ENCODE measurements at regions not wholly inside any gene's neighbourhood (a gene's known extent, or its start where the extent isn't known, plus 50 kb on each side); places are given as distances from the start of the nearest gene placed in this dataset.

DNA sequence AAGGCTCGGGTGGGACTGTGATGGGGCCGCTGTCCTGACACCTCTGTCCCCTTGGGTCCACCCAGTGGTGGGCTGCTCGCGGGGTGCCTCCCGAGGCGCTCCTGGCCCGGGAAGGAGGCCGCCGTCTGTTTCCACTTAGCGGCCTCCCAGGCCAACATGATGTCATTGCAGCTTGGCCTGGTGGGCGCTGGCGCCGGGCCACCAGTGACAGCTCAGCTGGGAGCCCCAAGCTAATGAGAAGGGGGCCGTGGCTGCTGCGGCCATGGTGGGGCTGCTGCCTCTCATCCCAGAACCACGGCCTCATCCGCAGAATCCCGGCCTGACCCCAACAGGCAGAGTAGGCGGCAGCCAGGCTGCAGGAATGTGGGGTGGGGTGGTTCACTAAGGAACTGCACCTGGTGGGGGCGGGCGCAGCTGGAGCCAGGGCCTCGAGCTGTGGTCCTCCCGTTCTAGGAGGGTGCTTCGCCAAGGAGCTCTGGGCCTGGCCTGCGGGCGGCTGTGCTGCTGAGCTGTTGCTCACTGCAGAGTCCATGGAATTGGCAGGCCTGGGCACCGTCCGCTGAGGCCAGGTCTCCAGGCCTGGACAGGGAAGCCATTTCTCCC lies 123.5 kb upstream of the COL5A1 start:
- no peak for TF ChIP-seq LEF1 (IDR thresholded peaks at IDR 0.05; ENCODE audit: borderline replicate concordance)
- TF ChIP-seq SUZ12 (IDR thresholded peaks at IDR 0.05) = no peak
- TF ChIP-seq PKNOX1 (IDR thresholded peaks at IDR 0.05) = no peak
- no peak for TF ChIP-seq NFRKB (IDR thresholded peaks at IDR 0.05)
- TF ChIP-seq ZNF384 (IDR thresholded peaks at IDR 0.05) = no peak
- no peak for TF ChIP-seq CTBP1 (IDR thresholded peaks at IDR 0.05; ENCODE audit: borderline replicate concordance)
- TF ChIP-seq ELF4 (IDR thresholded peaks at IDR 0.05) = no peak
- no peak for TF ChIP-seq FOXK2 (IDR thresholded peaks at IDR 0.05)
- TF ChIP-seq SP1 (IDR thresholded peaks at IDR 0.05) = no peak
- no peak for TF ChIP-seq FOXA1 (IDR thresholded peaks at IDR 0.05)
